Amniotic epithelial cell (primary cell): ENCODE measurements at regions not wholly inside any gene's neighbourhood (a gene's known extent, or its start where the extent isn't known, plus 50 kb on each side); places are given as distances from the start of the nearest gene placed in this dataset.
"Not testable (repeated sequence)": the region's sequence is repeated elsewhere in the genome, so short reads cannot be mapped to it uniquely, and the experiment has no call there.

ENCODE experiments used
- DNase-seq: peaks from one replicate; pipeline ENCODE4 v3.0.0-alpha.2; 2010; ENCODE audit warnings: low read depth

GRCh38 chr16:48003206-48003907 lies 152.4 kb downstream of the ABCC12 start:
- no peak for DNase-seq

- DNase-seq, result no peak
Measured at GRCh38 chr16:48001324-48001895, 154.4 kb downstream of the ABCC12 start.

GRCh38 chr16:48000622-48001021 lies 155.2 kb downstream of the ABCC12 start:
- no peak for DNase-seq

GRCh38 chr16:47999595-47999994 lies 156.2 kb downstream of the ABCC12 start:
- no peak for DNase-seq

- DNase-seq, result no peak
Measured at GRCh38 chr16:47995354-47995753, 160.4 kb downstream of the ABCC12 start.

- DNase-seq, result no peak
Measured at GRCh38 chr16:47991491-47991890, 164.3 kb downstream of the ABCC12 start.

- DNase-seq, result no peak
Measured at GRCh38 chr16:47990676-47991075, 165.1 kb downstream of the ABCC12 start.

- DNase-seq, result no peak
Measured at GRCh38 chr16:47987136-47987535, 168.7 kb downstream of the ABCC12 start.

- DNase-seq, result no peak
Measured at GRCh38 chr16:47986031-47986430, 169.8 kb downstream of the ABCC12 start.

- DNase-seq, result no peak
Measured at GRCh38 chr16:47984669-47985068, 171.1 kb downstream of the ABCC12 start.

- DNase-seq, result peak; percentile 33
Measured at GRCh38 chr16:47983999-47984580, 171.7 kb downstream of the ABCC12 start.

GRCh38 chr16:47980212-47980611 lies 175.6 kb downstream of the ABCC12 start:
- DNase-seq, result no peak

- DNase-seq, result no peak
Measured at GRCh38 chr16:47979616-47980182, 176.1 kb downstream of the ABCC12 start.

- DNase-seq, result no peak
Measured at GRCh38 chr16:47979164-47979520, 176.7 kb downstream of the ABCC12 start.

GRCh38 chr16:47978491-47979163 lies 177.2 kb downstream of the ABCC12 start:
- no peak for DNase-seq

- no peak for DNase-seq
Measured at GRCh38 chr16:47977802-47978201, 178.0 kb downstream of the ABCC12 start.

GRCh38 chr16:47976636-47977210 lies 179.1 kb downstream of the ABCC12 start:
- DNase-seq, result no peak

- not testable (repeated sequence) for DNase-seq
Measured at GRCh38 chr16:47974971-47975370, 180.8 kb downstream of the ABCC12 start.

GRCh38 chr16:47973552-47973951 lies 182.2 kb downstream of the ABCC12 start:
- no peak for DNase-seq

GRCh38 chr16:47972246-47972985 lies 183.4 kb downstream of the ABCC12 start:
- no peak for DNase-seq

- DNase-seq, result no peak
Measured at GRCh38 chr16:47971225-47971624, 184.6 kb downstream of the ABCC12 start.
